ENCODE measurements at regions not wholly inside any gene's neighbourhood (a gene's known extent, or its start where the extent isn't known, plus 50 kb on each side); places are given as distances from the start of the nearest gene placed in this dataset.

- TF ChIP-seq CTCF (IDR thresholded peaks at IDR 0.05) (no peak), POLR2A (IDR thresholded peaks at IDR 0.05) (no peak)
These were observed 332.8 kb downstream of the TMEM114 start for GRCh38 chr16:8257561-8257960.
